GM12874 (cell line): ENCODE measurements at regions not wholly inside any gene's neighbourhood (a gene's known extent, or its start where the extent isn't known, plus 50 kb on each side); places are given as distances from the start of the nearest gene placed in this dataset.

Experiments used
- TF ChIP-seq, protein P1 (sequence below): IDR thresholded peaks from 2 replicates; pipeline ENCODE4 v1.5.1; 2011; ENCODE audit warnings: low read depth, mild to moderate bottlenecking, control low read depth, low read length, moderate library complexity; ENCODE audit not compliant: insufficient read depth

DNA sequence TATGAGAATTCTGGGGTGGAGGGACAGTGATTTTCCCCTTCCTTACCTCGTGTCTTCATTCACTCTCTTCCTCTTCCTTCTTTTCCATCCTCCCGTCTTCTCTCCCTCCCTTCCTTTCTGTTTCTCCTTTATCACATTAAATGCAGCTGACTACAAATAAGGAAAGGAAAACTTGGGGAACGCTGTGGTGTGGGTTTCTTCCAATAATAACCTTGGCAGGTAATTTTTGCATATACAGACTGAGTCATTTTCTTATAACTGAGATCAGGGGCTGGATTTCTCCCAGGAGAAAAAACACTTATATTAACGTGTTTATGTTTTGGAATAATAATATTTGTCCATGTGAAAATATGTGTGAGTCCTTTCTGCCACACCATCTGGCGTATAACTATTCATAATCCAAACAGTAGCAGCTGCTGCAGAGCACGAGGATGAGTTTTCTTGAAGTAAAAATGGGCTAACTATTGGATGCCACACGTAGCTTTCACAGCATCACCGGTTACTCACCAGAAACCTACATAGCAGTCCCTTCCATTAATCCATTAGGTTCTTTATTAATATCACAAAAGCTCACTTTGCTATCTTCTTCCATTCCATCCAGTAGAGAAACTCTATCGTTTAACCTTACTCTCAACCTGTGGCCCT, 139.2 kb upstream of the SASH1 start:
- TF ChIP-seq, protein P1, sequence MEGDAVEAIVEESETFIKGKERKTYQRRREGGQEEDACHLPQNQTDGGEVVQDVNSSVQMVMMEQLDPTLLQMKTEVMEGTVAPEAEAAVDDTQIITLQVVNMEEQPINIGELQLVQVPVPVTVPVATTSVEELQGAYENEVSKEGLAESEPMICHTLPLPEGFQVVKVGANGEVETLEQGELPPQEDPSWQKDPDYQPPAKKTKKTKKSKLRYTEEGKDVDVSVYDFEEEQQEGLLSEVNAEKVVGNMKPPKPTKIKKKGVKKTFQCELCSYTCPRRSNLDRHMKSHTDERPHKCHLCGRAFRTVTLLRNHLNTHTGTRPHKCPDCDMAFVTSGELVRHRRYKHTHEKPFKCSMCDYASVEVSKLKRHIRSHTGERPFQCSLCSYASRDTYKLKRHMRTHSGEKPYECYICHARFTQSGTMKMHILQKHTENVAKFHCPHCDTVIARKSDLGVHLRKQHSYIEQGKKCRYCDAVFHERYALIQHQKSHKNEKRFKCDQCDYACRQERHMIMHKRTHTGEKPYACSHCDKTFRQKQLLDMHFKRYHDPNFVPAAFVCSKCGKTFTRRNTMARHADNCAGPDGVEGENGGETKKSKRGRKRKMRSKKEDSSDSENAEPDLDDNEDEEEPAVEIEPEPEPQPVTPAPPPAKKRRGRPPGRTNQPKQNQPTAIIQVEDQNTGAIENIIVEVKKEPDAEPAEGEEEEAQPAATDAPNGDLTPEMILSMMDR = no peak

DNA sequence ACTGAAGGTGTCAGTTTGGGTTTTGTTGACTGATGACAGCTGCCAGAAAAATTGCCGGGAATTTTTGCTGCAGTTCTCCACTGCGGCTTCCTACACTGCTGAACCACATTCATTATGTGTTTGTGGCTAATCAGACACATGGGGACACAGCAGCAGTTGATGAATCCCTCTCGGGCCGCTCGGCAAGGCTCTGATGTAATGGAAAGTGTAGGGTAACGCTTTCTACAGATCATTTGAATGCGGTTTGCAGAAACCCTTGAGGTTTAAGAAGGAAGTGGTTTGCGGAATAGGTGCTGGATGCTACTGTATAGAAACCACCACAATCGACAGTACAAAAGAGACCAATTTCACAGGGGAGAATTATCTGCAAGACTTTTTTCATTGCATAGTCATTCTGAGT, 138.7 kb upstream of the SASH1 start:
- TF ChIP-seq, protein P1 = no peak

DNA sequence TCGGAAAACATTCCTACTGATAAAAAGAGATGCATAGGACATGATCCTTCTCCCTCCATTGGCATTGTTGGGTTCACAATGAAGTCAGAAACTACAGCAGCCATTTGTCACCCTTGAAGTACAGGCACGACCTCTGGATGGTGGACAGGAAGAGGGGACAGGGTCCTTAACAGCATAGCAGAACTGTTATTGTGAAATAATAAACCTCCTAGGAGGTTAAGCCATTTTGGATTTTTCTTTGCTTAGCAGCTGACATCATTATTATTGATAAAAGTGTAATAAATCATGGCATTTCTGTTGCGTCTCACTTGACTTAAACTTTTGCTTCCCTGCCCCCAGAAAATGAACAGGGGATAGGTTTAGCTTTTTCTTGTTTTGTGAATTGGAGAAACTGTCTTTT, 134.3 kb upstream of the SASH1 start:
- TF ChIP-seq, protein P1 = no peak

DNA sequence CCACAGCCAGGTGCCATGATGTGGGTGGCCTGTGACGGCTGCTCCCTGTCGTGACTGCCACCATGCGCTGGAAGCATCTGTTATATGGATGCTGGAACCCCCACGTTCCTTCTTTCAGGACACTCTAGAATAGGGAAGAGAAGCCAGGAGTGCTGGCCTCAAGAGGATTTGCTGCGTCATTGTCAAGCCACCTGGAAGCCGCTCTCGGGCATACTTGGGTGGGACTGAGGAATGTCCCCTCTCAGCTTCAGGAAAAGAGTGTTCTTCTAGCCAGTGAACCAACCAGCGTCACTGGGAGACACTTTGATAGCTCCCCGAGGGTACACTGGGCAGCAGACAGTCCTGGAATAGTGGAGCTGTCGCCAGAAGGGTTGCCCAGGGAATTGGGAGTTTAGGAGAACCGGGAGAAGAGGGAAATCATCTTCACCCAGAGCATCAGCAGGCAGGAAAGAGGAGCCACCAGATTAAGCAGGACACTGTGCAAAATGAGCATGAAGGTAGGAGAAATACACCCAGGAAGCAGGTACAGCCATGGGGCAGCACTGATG, 130.8 kb upstream of the SASH1 start:
- TF ChIP-seq, protein P1 = no peak

DNA sequence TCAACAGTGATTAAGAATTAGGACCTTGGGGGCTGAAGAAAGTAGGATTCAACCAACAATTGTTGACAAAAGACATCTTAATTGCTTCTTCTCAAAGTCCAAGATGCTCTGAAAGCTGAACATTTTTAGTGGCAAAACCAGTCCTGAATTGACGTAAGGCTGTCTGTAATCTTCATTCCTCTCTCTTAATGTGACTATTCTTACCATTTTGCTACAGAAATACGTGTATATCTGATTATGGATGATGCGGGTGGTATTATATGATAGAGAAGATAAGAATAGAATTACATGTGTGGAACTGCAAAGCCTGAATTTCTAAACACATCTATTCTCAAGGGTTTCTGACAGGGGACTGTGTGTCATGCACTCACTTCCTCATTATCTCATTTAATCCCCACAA, 130.3 kb upstream of the SASH1 start:
- TF ChIP-seq, protein P1 = no peak

DNA sequence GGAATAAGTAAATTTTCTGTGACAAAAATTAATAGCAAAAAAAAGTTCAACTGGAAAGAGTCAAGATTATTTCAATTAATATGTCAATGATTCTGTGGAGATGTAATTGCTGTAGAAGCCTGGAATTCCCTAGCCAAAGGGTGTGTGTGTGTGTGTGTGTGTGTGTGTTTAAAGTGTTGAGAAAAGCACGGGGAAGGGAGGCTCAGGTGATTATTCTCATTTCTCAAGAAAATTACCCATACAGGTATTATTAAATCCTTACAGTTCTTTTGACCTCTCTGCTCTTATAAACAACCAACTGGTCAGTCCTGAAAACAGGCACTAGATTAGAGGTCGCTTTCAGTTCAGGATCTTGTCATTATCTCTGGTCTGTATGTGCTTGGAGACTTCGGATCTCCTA, 129.3 kb upstream of the SASH1 start:
- TF ChIP-seq, protein P1 = no peak

DNA sequence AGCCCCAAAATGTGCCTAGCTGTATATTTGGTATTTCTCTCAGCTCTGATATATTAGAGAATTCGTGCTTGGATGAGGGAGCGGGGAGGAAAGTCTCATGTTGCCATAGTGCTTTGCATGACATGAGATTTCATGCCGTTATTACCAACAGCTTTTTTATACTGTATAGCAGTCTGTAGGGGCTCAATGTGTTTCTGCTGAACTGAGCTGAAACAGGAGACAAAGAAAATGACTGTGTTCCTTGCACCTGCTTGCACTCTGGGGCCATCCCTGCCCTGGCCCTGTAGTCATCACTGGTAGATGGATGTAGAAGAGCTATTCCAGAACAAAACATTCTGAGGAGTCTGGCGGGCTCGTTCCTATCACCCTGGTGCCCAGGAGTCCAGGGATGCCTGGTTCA, 128.0 kb upstream of the SASH1 start:
- TF ChIP-seq, protein P1 = no peak

DNA sequence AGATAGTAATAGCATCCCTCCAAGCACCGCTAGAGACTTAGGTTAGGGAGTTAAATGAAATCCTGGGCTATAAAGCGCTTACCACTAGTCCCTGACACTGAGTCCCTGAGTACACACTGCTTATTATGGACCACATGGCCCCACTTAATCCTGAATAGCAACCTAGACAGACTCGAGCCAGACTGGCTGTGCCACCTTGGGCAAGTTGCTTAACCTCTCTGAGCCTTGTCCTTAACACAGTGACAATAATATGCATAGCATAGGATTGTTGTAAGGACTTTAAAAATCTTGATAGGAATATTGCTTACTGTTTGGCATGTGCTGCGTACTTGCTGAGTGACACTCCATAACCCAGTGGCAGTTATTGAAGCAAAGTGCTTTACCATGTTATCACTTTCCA, 125.6 kb upstream of the SASH1 start:
- TF ChIP-seq, protein P1 = no peak
